ENCODE measurements at regions not wholly inside any gene's neighbourhood (a gene's known extent, or its start where the extent isn't known, plus 50 kb on each side); places are given as distances from the start of the nearest gene placed in this dataset.
A peak's percentile ranks its signal among the peaks of the same experiment; 100 is the strongest.

DNA sequence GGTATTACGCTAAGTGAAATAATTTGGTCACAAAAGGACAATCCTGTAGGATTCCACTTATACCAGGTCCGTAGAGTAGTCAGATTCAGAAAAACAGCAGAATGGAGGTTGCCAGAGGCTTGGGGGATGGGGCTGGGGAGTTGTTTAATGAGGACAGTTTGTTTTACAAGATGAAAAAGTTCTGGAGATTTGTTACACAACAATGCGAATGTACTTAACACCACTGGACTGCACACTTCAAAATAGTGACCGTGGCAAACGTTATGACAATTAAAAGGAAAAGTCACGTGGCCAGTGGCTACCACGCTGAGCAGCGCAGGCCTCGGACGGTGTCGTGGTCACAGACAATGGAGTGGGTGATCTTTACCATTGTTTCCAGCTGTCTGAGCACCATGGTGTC, 338.1 kb downstream of the SEC14L1 start:
- DNase-seq = no peak

DNA sequence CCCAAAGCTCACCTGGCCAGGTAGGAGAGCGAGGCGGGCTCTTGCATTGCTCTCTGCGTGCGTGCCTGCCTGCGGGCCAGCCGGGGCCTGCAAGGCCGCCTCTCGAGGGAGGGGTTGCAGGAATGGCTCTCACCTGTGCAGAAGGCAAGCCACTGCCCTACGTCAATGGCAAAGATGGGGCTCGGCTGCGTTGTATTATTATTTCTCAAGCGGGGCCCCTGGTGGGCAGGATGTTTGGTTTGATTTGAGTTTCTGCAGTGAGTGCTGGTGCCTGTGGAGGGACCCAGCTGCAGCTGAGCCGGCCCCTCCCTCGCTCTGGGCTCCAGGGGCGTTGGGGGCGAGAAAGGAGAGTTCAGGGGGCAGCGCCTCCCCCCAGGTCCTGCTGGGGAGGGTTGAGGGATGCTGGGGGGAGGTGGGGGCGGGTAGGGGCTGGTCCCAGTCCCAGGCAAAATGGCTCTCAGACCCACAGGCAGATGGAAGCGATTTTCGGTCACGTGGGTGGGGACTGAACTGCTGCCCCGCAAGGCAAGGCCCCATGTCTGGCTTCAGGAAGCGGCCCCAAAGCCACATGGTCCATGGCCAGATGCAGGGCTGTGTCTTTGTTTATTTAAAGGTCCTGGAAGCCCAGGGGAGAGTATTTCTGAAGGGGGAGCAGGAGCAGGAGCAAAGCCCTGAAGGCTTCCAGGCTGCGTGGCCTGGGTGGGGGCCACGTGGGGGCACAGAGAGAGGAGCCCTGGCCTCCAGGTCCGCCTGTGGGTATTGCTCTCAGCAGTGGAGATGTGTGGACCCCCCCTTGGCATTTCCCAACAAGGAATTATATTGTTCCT, 338.8 kb downstream of the SEC14L1 start:
- DNase-seq = no peak

DNA sequence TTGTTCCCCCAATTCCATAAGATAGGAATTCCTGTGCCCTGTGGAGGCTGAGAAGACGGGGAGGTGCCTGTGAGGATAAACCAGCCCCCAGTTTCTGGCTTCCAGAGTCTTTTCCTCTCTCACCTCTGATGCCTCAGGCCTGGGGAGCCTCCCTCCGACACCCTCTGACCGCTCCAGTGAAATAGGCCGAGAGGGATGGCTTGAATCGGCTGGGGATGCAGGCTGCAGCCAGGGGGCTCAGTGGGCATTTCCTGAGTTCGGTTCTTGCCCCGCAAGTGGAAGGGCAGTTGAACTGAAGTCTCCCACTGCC, 339.4 kb downstream of the SEC14L1 start:
- DNase-seq = no peak

DNA sequence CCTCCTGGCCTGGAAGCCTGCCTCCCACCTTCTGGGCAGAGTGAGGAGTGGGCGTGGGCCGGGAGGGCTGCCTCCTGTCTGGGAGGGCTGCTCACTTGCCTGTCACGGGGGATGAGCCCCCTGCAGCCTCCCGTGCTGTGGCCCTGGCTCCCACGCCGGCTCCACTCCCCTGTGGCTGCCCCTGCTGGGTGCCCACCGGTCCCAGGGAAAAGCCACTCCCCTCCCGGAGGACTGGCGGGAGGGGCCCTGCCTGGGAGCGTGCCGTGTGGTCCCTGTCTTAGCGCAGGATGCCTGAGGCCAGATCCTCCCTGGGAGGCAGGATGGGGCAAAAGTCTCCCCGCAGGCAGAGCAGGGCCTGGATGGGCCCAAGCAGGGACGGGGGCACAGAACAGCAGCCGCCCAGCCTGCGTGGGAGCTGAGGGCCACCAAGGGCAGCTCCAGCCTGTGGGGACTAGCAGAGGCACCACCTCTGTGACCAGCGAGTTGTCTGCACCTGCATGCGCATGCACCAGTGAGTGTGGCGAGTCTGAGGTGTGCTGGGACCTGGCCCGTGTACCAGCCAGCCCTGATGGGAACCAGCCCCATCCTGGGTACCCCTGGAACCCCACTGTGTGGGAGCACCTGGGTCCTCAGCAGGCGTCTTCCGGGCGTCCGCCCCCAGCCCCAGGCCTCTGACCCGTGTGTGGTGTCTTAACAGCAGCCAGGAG, 339.9 kb downstream of the SEC14L1 start:
- no peak for DNase-seq

DNA sequence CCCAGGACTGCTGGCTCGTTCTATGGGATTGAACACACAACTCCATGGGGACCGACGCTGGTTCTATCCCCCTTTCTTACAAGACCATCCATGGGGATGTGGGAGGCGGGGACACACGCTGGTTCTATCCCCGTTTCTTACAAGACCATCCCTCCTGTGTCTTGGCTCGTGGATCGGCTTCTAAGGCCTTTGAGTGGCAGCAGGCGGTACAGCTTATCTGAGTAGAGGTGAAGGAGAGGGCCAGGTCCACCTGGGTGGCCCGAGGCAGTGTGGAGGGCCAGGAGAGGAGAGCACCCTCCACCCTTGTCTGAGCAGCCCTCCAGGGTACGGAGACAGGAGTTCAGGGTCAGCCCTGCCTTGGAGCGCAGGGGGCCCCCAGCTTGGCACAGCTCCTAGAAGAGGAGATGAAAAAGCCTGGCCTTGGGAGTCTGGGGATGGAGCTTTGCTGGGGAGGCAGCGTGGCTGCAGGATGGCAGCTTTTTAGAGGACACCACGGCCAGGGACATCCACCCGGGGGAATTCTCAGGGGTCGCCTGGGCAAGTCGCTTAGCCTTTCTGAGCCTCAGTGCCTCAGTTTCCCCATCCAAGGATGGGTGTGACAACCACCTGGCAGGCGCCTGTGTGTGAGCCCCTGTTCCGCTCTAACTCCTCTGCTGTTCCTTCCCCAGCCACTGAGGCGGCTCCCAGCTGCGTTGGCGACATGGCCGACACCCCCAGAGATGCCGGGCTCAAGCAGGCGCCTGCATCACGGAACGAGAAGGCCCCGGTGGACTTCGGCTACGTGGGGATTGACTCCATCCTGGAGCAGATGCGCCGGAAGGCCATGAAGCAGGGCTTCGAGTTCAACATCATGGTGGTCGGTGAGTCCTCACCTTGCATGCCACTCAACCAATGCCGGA, 341.0 kb downstream of the SEC14L1 start:
- no peak for DNase-seq

DNA sequence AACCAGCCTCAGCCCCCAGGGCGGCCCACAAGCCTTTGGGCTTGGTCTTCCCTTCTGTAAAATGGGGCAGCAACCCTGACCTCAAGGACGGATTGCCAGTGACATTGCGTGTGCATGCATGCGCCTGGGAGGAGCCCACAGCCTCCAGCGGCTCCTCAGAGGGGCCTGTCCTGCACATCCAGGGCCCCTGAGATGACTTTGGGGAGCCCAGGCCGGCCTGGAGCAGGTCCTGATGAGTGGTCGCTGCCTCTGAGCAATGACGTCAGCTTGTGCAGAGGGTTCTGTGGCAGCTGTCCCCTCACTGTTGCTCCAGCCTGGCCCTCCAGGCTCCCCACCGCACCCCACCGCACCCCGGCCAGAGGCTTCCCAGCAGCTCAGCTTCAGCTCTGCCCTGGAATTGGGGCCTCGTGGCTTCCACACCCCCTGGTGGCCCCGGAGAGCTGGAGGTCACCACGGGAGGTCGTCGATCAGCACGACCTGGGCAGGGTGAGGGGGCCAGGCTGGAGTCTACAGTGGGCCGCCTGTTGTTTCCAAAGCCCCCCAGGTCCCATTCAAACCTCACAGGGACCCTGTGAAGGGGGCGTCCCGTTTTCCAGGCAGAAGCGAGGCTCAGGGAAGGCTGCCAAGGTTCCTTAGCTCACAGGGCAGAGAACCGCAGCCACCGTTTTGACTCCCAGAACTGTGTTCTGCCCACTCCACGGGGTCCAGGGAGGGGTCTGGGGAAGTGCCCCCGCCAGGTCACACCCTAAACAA, 341.8 kb downstream of the SEC14L1 start:
- DNase-seq = no peak

DNA sequence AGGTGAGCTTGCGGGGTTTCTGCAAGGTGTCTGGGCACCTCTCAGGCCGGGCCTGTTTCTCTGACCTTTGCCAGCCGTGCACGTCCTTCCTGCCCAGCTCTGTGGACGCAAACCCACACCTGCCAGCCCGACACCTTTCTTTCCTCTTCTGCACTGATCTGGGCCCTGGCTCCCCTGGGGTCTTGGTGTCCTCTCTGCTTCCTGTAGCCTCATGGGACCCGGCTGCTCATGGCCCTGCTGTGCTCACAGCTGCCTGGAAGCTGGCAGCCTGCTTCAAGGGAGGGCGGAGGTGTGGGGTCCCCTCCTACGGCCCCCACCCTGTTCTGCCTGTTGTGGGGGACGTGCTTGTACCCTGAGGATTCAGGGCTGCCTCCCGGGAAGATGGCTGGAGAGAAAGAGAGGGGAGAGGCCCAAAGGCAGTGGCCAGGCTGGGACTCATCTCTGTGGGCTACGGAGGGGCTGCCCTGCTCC, 342.4 kb downstream of the SEC14L1 start:
- no peak for DNase-seq

DNA sequence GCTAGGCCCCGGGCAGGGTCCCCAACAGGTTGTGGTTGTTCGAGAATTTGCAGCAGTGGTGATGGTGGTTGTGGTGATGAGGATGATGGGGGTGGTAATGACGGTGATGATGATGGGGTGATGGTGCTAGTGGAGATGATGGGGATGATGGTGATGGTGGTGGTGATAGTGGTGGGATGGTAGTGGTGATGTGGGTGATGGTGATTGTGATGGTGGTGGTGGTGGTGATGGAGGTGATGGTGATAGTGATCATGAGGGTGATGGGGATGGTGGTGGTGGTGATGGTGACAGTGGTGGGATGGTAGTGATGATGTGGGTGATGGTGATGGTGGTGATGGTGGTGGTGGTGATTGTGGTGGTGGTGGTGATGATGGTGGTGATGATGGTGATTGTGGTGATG, 343.3 kb downstream of the SEC14L1 start:
- DNase-seq = no peak

DNA sequence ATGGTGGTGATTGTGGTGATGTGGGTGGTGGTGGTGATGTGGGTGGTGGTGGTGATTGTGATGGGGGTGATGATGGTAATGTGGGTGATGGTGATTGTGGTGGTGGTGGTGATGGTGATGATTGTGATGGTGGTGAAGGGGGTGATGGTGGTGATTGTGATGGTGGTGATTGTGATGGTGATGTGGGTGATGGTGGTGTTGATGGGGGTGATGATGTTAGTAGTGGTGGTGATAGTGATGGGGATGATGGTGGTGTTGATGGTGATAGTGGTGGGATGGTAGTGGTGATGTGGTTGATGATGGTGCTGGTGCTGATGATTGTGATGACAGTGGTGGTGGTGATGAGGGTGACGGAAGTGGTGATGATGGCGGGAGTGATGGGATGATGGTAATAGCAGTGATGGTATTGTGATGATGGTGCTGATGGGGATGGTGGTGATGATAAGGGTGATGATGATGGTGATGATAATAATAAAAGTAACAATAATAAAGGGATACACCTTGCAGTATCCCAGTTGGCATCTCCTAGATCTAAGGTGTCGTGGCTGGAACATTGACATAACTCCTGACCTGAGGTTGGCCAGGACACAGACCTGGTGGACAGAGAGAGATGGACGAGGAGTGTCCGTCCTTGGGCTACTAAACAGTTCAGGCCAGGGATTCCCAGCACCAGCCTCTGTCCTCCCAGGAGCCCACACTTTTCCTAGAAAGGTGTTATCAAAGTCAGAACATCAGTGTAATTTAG, 344.5 kb downstream of the SEC14L1 start:
- no peak for DNase-seq

DNA sequence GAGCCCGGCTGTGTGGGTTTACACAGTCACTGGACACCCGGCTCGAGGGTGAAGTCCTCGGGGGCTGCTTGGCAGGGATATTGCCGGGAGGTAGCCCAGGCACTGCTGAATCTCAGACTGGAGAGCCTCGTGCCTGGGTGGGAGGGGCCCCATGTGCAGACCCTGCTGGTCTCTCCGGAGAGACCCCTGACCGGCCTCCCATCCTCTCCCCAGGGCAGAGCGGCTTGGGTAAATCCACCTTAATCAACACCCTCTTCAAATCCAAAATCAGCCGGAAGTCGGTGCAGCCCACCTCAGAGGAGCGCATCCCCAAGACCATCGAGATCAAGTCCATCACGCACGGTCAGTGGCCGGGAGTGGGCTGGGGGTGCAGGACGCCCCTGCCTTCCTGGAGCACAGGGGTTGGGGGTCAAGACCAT, 346.5 kb downstream of the SEC14L1 start:
- no peak for DNase-seq

DNA sequence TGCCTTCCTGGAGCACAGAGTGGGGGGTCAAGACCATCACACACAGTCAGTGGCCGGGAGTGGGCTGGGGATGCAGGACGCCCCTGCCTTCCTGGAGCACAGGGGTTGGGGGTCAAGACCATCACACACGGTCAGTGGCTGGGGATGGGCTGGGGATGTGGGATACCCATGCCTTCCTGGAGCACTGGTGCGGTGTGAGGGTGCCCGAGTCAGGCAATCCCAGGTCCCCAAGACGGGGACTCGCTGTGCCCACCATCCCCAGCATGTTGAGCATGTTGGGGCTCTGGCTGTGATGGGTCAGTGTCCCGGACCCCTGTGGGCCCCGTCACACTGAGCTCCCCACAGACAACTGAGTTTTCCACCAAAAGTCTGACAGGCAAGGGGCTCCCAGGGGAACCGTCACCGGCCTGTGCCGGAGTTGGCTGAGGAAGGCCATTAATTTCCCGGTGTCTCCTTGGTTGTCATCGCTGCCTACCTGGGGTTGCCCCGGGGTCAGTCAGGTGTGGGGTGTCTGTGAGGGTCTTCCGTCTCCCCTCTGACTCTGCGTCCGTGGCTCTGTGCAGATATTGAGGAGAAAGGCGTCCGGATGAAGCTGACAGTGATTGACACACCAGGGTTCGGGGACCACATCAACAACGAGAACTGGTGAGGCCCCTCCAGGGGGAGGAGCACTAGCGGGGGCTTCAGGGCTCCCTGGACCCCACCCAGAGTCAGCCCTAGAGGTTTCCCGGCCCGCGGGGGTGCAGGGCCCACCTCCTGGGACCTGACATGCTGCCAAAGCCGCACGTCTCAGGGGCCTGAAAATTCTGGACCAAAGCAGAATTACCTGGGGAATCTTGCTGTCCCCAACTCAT, 347.1 kb downstream of the SEC14L1 start:
- no peak for DNase-seq

DNA sequence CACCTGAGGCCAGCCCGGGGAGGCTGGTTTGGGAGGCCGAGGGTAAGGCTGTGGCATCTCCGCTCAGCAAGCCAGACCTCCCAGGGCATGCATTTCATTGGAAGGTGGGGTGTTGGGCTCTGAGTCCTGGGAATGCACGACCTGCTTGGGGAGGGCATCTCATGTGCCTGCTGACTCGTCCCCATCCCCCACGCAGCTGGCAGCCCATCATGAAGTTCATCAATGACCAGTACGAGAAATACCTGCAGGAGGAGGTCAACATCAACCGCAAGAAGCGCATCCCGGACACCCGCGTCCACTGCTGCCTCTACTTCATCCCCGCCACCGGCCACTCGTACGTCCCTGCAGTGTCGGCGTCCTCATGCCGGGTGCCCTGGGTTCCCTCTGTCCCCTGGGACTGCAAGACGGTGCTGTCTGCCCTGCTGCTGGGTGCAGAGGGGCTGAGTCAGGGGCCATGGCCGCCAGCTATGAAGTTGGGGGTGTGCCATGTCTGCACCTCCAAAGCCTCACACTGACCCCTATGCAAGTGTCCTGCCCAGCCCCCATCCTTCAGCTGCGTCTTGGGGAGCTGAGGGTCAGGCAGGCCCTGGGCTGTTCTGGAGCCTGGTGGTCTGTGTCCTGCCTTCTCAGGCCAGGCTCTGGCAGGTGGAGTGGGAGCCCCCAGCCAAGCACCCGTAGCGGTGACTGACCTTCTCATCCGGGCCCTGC, 347.9 kb downstream of the SEC14L1 start:
- DNase-seq = no peak

DNA sequence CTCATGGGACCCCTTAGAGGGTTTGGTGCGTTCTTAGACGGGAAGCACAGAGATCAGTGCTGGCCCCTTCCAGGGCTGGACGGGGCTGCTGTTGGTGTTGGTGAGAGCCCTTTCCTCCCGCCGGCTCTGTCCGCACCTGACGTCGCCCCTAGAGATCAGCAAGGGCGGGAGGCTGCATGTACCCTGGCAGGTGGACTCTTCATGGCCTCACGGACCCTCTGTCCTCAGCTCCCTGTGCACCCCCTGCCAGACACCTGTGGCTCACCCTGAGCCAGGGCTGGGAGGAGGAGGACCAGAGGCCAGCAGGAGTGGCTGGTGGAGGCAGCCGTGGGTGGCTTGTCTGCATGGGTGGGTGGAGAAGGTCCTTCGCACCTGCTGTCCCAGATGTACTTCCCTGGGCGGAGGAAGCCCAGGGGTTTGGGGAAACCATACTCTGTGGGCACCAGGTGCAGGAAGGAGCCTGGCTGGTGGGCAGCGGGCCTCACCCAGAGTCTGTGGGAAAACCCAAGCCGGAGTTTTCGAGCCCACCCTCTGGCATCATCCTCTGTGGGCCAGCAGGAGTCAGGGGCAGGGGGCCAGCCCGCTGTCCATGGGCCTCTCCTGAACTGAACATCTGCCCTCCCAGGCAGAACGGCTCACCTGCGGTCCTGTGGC, 348.6 kb downstream of the SEC14L1 start:
- DNase-seq = no peak

DNA sequence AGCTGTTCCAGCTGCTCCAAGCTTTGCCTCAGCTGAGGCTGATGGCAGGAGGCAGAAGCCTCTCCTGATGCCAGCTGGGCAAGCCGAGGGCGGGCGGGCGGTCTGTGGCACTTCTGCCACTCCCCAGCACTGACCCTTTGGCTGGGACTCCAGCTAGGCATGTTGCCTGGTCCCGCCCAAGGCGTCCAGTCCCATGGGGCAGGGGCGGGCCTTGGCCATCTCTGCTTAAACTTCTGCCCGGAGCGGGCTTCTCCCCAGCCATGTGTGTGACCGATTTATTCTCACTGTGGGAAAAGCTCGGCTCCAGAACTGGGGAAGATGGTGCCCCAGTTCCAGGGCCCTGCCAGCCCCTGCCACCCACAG, 349.1 kb downstream of the SEC14L1 start:
- DNase-seq = no peak

DNA sequence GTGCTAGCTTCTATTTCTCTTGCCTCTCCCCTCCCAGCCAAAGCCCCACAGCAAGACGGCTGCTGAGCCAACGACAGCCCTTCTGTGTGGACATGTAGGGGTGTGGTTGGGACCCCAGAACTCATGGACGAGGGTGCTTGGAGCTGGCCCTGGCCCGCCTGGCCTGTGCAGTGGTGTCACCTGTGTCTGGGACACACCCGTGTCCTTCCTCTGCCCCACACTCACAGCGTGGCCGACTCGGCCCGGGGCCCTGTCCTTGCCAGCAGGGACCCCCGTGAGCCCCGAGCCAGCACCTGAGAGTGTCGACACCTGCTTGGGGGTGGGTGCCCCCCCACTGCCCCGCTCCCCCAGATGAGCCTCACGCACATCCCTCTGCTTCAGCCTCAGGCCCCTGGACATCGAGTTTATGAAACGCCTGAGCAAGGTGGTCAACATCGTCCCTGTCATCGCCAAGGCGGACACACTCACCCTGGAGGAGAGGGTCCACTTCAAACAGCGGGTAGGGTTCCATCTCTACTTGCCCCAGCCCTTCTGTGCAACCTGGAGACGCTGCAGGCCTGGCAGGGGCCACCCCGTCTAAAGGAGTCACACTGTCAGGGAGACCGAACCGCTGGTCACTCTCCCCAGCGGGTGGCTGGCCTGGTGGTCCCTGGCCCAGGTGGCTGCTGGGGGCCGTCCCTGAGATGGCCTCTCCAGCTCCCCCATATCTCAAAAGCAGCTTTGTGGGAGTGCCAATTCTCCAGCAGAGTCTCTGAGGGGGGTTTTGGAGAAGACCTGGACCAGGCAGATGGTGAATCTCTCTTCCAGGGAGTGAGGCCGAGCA, 349.8 kb downstream of the SEC14L1 start:
- DNase-seq = no peak

DNA sequence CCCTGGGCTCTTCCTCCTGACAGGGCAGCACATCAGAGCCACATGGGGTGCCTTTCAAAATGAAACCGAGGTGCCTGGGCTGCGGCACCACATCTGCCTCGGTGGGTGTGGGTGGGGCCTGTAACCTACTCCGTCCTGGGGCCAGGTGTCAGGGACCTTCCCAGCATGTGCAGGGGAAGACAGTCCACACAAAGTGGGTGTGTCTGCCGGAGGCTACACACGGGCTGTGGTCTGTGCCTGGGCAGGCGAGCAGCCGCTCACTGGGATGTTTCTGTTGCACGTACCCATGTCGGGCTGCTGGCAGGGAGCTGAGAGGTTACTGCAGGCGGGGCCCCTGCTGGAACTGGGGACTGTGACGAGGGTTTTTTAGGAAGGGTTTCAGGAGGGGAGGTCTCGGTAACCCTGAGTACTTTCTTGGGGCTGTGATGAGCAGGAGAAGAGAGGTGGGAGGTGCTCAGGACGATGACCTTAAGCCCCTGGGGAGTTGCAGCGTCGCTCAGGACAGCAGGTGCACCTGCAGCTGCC, 351.2 kb downstream of the SEC14L1 start:
- peak; percentile 44 for DNase-seq

DNA sequence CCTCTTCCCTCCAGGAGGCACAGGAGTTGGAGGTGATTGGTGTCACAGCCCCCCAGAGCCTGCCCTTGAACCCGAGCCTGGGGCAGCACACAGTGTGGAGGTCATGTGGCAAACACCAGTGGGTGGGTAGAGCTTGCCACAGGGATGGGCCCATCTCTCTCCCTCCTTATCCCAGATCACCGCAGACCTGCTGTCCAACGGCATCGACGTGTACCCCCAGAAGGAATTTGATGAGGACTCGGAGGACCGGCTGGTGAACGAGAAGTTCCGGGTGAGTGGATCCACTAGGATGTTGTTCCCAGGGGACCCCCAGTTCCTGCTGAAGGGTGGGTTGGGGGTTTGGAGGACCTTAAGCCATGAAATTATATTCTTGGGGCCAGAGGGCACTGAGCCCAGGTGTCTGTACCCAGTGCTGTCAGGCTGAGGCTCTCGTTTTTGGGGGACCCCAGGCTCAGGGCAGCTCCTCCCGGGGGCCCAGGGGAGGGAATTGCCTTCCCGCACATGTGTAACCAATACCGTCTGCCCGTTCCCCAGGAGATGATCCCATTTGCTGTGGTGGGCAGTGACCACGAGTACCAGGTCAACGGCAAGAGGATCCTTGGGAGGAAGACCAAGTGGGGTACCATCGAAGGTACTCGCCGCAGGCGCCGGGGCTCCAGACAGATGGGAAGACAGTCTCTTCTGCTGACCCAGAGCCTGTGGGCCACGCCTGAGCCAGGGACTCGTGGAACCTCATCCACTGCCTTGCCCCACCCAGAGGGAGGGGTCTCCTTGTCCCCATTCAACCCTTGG, 351.9 kb downstream of the SEC14L1 start:
- no peak for DNase-seq

Measured in activated CD4-positive, alpha-beta T cell treated with anti-CD3 and anti-CD28 coated beads, Interleukin-2, Interleukin-6, amounts not matched to agents 100 ng/mL and 50 ng/mL, durations not matched to agents 16 hours and 8 hours (primary cell).